ENCODE measurements at regions not wholly inside any gene's neighbourhood (a gene's known extent, or its start where the extent isn't known, plus 50 kb on each side); places are given as distances from the start of the nearest gene placed in this dataset.

GRCh38 chr2:176680916-176681516 is 411.8 kb downstream of the MTX2 start:
- no peak for TF ChIP-seq CTCF (IDR thresholded peaks at IDR 0.05)
- TF ChIP-seq POLR2AphosphoS5 (IDR thresholded peaks at IDR 0.05): no peak

Data from stomach (tissue), 4 donors.